Endodermal cell (in vitro differentiated cells): ENCODE measurements at regions not wholly inside any gene's neighbourhood (a gene's known extent, or its start where the extent isn't known, plus 50 kb on each side); places are given as distances from the start of the nearest gene placed in this dataset.

ENCODE experiments used
- DNase-seq: peaks from one replicate; pipeline ENCODE4 v3.0.0-alpha.2; 2017
- H3K27ac ChIP-seq: 2 replicates; pipeline ENCODE4 v1.5.1; 2013; ENCODE audit warnings: mild to moderate bottlenecking, low read depth, low read length, moderate library complexity
- H3K27me3 ChIP-seq: 2 replicates; pipeline ENCODE4 v1.6.1; 2013; ENCODE audit warnings: mild to moderate bottlenecking, low read length, moderate library complexity; ENCODE audit not compliant: insufficient read depth, control insufficient read depth, poor library complexity, severe bottlenecking
- H3K36me3 ChIP-seq: 2 replicates; pipeline ENCODE4 v1.7.0; 2013; ENCODE audit warnings: mild to moderate bottlenecking, low read length, moderate library complexity; ENCODE audit not compliant: control insufficient read depth, insufficient read depth
- H3K4me1 ChIP-seq: one replicate; pipeline ENCODE4 v1.7.0; 2013; ENCODE audit warnings: low read length; ENCODE audit not compliant: control insufficient read depth, insufficient read depth
- H3K4me3 ChIP-seq: 2 replicates; pipeline ENCODE4 v1.5.1; 2013; ENCODE audit warnings: mild to moderate bottlenecking, low read length, moderate library complexity
- H3K9ac ChIP-seq: 2 replicates; pipeline ENCODE4 v1.6.1; 2013; ENCODE audit warnings: mild to moderate bottlenecking, low read length, moderate library complexity; ENCODE audit not compliant: poor library complexity, severe bottlenecking; ENCODE audit errors: extremely low read depth
- H3K9me3 ChIP-seq: 2 replicates; pipeline ENCODE4 v1.6.1; 2013; ENCODE audit warnings: mild to moderate bottlenecking, low read length, moderate library complexity; ENCODE audit not compliant: control insufficient read depth
- H3K27ac Mint-ChIP-seq: 2 replicates; pipeline ENCODE4 v1.8.0; 2020; ENCODE audit warnings: mixed read lengths
- H3K27me3 Mint-ChIP-seq: 2 replicates; pipeline ENCODE4 v1.8.0; 2021; ENCODE audit warnings: mild to moderate bottlenecking, mixed read lengths; ENCODE audit not compliant: insufficient read depth
- H3K36me3 Mint-ChIP-seq: 2 replicates; pipeline ENCODE4 v1.8.0; 2020; ENCODE audit warnings: low read depth, mixed read lengths
- H3K4me1 Mint-ChIP-seq: 2 replicates; pipeline ENCODE4 v1.8.0; 2020; ENCODE audit warnings: mixed read lengths
- H3K4me3 Mint-ChIP-seq: 2 replicates; pipeline ENCODE4 v1.8.0; 2020; ENCODE audit warnings: mild to moderate bottlenecking, moderate library complexity, mixed read lengths
- H3K9me3 Mint-ChIP-seq: 2 replicates; pipeline ENCODE4 v1.8.0; 2020; ENCODE audit warnings: mild to moderate bottlenecking, mixed read lengths
- WGBS, 2 experiments: methylation state at CpG; one replicate each; pipeline versions ENCODE4 v1.1.5 to v1.1.7; 2013; ENCODE audit warnings: missing lambda C conversion rate in 2 of 2, mixed read lengths in 1 of 2; ENCODE audit not compliant: insufficient coverage in 1 of 2, insufficient read length in 1 of 2; 5-methylcytosine and 5-hydroxymethylcytosine counted together
- TF ChIP-seq, protein P1 (sequence below): fragments of 200-600 bp; sonication (generic); conservative IDR thresholded peaks from 2 replicates; pipeline ENCODE4 v1.5.0; 2021; ENCODE audit warnings: antibody characterized with exemption, mild to moderate bottlenecking

DNA sequence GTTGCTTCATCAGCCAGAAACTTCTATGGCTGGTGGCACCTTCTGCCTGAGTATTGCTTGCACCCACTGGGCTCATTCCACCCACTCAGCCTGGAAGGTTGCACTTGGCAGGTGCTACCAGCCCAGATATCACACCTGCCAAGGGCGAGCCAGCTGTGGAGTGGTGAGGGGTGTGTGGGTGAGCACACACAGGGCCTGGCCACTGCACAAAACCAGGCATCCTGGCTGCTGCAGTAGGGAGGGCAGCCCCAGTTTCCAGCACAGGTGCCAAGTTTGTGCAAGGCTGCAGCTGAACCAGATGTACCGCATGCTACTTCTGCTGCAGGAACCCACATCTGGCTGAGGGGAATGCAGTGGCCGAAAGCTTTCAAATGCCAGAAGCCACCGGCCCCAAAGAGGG, 1147.8 kb downstream of the FSCB start:
- 86 to 92% methylated on average over 4 of the region's 4 CpGs for WGBS, 2 experiments
- Mint-ChIP-seq H3K4me3 (no peak overlapping the region), H3K27ac (no peak overlapping the region)

GRCh38 chr14:43356979-43357545, 1150.0 kb downstream of the FSCB start:
- Histone ChIP-seq H3K4me3 (no peak overlapping the region), H3K27me3 (no peaks in the 10 kb centered on the region), H3K9ac (no peak overlapping the region), H3K27ac (no peak overlapping the region), H3K9me3 (no peaks in the 10 kb centered on the region), H3K4me1 (no peaks in the 10 kb centered on the region), H3K36me3 (no peaks in the 10 kb centered on the region)
- no peak overlapping the region for H3K4me3 Mint-ChIP-seq
- no peaks in the 10 kb centered on the region for H3K4me1 Mint-ChIP-seq
- H3K27me3 Mint-ChIP-seq: no peaks in the 10 kb centered on the region
- no peaks in the 10 kb centered on the region for H3K36me3 Mint-ChIP-seq
- no peak for DNase-seq
- TF ChIP-seq, protein P1, sequence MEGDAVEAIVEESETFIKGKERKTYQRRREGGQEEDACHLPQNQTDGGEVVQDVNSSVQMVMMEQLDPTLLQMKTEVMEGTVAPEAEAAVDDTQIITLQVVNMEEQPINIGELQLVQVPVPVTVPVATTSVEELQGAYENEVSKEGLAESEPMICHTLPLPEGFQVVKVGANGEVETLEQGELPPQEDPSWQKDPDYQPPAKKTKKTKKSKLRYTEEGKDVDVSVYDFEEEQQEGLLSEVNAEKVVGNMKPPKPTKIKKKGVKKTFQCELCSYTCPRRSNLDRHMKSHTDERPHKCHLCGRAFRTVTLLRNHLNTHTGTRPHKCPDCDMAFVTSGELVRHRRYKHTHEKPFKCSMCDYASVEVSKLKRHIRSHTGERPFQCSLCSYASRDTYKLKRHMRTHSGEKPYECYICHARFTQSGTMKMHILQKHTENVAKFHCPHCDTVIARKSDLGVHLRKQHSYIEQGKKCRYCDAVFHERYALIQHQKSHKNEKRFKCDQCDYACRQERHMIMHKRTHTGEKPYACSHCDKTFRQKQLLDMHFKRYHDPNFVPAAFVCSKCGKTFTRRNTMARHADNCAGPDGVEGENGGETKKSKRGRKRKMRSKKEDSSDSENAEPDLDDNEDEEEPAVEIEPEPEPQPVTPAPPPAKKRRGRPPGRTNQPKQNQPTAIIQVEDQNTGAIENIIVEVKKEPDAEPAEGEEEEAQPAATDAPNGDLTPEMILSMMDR: no peak
- H3K9me3 Mint-ChIP-seq: no peaks in the 10 kb centered on the region
- no peak overlapping the region for H3K27ac Mint-ChIP-seq

More for the DNA sequence above, 1147.8 kb downstream of the FSCB start:
- Mint-ChIP-seq H3K27me3 (no peaks in the 10 kb centered on the region), H3K9me3 (no peaks in the 10 kb centered on the region), H3K36me3 (no peaks in the 10 kb centered on the region), H3K4me1 (no peaks in the 10 kb centered on the region)
- Histone ChIP-seq H3K27me3 (no peaks in the 10 kb centered on the region), H3K27ac (no peak overlapping the region), H3K4me3 (no peak overlapping the region), H3K36me3 (no peaks in the 10 kb centered on the region), H3K9ac (no peak overlapping the region), H3K4me1 (no peaks in the 10 kb centered on the region), H3K9me3 (no peaks in the 10 kb centered on the region)
- TF ChIP-seq, protein P1: no peak
- DNase-seq: no peak

DNA sequence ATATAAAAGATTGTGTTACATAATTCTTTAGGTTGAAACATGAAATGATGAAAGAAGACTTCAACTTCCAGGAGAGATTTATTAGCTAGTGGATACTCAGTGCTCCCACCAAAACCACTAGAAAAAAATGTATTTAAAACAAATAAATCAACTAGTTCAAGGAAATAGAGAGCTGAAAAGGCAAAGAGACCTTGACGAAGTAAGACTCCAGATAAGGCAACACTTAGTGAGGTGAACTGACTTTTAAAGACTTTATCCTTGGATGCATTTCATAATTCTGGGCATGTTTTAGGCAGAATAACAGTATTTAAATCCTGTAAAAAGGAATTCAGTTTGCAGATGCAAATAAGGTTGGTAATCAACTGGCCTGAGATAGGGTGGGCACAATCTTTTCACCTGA, 1150.7 kb downstream of the FSCB start:
- Mint-ChIP-seq H3K4me3 (no peak overlapping the region), H3K9me3 (no peaks in the 10 kb centered on the region), H3K4me1 (no peaks in the 10 kb centered on the region), H3K36me3 (no peaks in the 10 kb centered on the region), H3K27ac (no peak overlapping the region), H3K27me3 (no peaks in the 10 kb centered on the region)
- Histone ChIP-seq H3K27me3 (no peaks in the 10 kb centered on the region), H3K4me1 (no peaks in the 10 kb centered on the region), H3K9me3 (no peaks in the 10 kb centered on the region), H3K27ac (no peak overlapping the region), H3K4me3 (no peak overlapping the region), H3K9ac (no peak overlapping the region), H3K36me3 (no peaks in the 10 kb centered on the region)
- WGBS, 2 experiments: 93 to 100% methylated on average over 1 of the region's 1 CpG
- TF ChIP-seq, protein P1: no peak
- DNase-seq: no peak
